Fibroblast of mammary gland (primary cell): ENCODE measurements at regions not wholly inside any gene's neighbourhood (a gene's known extent, or its start where the extent isn't known, plus 50 kb on each side); places are given as distances from the start of the nearest gene placed in this dataset.

Source experiments
- DNase-seq: peaks from one replicate; pipeline ENCODE4 v3.0.0-alpha.2; 2010; ENCODE audit warnings: low read depth
- H3K4me3 ChIP-seq: 2 replicates; pipeline ENCODE4 v1.5.1; 2011; ENCODE audit warnings: low read depth, mild to moderate bottlenecking, low read length, moderate library complexity; ENCODE audit not compliant: control insufficient read depth
- TF ChIP-seq, protein P1 (sequence below): conservative IDR thresholded peaks from 2 replicates; pipeline ENCODE4 v1.5.1; 2011; ENCODE audit warnings: low read depth, low read length, inconsistent platforms; ENCODE audit not compliant: control insufficient read depth, insufficient read depth

DNA sequence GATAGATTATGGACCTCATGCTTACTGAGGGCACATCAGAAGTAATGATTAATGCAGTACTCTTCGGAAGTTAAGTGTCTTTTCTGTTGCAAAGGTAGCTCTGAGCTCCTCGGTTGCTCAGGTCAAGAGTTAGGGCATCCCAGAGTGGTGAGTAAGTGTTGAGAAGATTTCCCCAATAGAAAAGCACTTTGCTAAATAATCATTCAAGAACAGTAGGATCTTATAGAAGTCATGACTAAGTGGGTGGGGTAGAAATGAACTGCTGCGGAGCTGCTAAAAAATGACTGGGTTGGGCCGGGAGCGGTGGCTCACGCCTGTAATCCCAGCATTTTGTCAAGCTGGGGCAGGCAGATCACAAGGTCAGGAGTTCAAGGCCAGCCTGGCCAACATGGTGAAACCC is 648.6 kb upstream of the CAMK1G start:
- TF ChIP-seq, protein P1, sequence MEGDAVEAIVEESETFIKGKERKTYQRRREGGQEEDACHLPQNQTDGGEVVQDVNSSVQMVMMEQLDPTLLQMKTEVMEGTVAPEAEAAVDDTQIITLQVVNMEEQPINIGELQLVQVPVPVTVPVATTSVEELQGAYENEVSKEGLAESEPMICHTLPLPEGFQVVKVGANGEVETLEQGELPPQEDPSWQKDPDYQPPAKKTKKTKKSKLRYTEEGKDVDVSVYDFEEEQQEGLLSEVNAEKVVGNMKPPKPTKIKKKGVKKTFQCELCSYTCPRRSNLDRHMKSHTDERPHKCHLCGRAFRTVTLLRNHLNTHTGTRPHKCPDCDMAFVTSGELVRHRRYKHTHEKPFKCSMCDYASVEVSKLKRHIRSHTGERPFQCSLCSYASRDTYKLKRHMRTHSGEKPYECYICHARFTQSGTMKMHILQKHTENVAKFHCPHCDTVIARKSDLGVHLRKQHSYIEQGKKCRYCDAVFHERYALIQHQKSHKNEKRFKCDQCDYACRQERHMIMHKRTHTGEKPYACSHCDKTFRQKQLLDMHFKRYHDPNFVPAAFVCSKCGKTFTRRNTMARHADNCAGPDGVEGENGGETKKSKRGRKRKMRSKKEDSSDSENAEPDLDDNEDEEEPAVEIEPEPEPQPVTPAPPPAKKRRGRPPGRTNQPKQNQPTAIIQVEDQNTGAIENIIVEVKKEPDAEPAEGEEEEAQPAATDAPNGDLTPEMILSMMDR = no peak
- no peak for DNase-seq
- H3K4me3 ChIP-seq = no peak overlapping the region

DNA sequence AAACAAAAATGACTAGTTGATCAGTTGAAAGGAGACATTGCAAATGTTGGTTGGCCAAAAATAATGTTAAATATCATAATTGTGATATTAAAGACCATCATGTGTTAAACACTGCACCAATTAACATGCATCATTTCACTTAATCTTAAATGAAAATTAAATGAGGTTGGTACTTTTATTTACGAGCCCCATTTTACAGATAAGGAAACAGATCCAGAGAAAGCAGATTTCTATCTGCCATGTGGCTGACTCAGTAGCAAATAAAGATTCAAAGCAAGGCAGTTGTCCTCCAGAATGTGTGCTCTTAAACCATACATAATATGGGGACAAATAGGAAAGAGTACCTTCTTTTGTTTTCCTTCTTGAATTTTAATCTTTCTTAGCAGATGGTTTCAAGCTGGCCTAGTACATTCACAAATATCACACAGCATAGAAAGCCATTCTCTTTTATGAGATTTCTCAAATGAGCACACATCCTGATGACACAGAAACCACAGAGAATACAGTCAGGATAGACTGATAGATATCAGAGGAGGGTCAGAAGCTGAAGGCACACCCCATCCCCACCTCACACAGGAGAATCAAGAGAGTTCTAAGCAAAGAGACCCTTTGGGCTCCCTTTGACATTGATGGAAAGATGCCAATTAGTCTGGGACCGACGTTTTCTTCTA is 647.9 kb upstream of the CAMK1G start:
- TF ChIP-seq, protein P1 = no peak
- H3K4me3 ChIP-seq = no peak overlapping the region

DNA sequence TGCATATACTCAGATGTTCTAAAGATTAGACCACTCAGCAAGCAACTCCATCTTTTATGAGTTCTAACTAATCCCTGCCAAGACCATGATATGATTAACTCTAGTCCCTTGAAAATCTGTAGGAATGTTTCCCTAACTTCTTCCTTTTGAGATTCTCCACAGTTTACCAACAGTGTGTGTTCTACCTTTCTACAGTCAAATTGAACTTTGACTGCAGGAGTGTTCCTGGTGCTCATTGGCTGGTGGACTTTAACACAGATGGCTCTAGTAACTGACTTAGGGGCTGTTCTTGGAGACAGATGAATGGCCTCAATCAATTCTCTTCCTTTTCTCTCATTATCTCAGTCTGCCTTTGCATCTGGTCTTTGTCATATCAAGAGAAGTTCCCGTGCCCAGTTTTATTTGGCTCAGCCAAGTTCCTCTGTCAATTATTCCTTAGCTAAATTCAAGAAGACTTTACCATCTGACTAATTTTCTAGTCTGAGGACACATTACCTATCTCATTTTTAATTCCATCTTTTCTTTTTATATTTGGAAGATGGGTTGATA is 643.9 kb upstream of the CAMK1G start:
- DNase-seq = no peak
- TF ChIP-seq, protein P1 = no peak
- H3K4me3 ChIP-seq = no peak overlapping the region

More for the DNA sequence above, 647.9 kb upstream of the CAMK1G start:
- no peak for DNase-seq

DNA sequence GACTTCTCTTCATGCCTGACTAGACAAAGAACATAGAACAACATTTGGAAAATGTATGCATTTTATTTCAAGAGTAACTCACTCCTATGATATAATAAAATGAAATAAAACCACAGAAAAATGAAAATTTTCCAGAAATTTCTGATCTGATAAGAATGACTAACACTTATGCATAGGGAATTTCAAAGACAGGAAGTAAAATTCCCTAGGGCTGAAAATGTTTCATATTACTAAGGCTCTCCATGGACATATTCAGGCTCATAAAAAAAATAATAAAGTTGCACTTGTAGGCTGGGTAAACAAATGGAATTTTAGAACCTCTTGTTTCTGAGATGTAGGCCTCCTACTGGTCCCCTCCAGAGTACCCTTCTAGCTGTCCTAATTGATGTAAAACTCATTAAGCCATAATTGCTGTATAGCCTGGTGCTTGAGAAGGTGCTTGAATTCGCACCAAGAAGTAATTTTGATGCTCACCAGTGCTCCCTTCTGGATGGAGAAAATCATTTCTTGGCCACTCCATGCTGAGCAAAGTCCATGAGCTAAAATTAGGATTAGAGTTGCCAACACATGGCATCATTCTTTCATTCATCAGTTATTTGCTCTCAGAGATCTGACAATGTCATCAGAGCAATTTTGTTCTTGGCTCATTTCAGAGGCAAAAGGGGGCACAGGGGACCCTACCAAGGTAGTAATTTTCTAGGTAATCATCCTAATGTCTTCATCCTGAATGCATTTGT is 641.0 kb upstream of the CAMK1G start:
- TF ChIP-seq, protein P1 = no peak
- DNase-seq = no peak
- H3K4me3 ChIP-seq = no peak overlapping the region

DNA sequence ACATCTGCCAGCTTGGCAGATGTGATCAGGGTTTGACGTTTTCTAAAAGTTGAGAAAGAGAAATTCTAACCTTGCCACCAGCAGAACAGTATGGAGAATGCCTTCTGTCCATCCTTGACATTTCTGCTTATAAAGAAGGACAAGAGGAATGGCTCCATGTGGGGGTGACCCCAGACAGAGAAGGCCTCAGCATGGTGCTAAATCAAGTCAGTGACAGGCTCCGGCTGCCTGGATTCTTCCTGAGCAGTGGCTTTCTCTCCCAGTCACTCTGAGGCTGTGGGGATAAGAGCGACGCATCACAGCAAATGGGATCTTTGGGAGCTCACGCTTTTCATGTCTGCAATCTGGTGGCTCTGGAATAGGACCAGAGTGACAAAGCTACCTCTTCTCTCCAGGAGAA is 640.2 kb upstream of the CAMK1G start:
- TF ChIP-seq, protein P1 = no peak
- DNase-seq = no peak
- H3K4me3 ChIP-seq = no peak overlapping the region

DNA sequence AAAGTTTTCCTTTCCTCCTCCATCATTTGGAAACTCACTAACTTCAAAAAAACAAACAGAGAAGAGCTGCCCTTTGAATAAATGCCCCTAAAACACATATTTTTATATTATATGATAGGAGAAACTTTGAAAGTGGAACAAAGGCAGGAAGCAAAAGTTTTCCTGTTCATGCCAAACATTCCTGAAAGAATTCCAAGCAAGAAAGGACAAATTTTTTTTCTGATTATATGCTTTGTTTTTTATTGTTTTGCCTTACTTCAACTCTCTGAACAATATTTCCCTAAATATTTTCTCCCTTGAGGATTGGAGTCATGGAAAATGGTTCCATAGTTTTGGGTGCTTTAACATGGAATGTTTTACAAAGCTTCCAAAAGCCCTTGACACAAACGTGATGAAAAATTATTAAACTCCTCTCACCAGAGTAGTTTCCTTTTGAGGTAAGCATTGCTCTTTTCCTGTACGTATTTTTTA is 638.5 kb upstream of the CAMK1G start:
- TF ChIP-seq, protein P1 = no peak
- no peak for DNase-seq
- H3K4me3 ChIP-seq = no peak overlapping the region
